IPS DF 19.7 (cell line): ENCODE measurements at regions not wholly inside any gene's neighbourhood (a gene's known extent, or its start where the extent isn't known, plus 50 kb on each side); places are given as distances from the start of the nearest gene placed in this dataset.
"Not testable (repeated sequence)": the region's sequence is repeated elsewhere in the genome, so short reads cannot be mapped to it uniquely, and the experiment has no call there.

ENCODE experiments used
- DNase-seq: peaks from one replicate; pipeline ENCODE4 v3.0.0-alpha.2; 2013; ENCODE audit warnings: low read depth, low spot score

- no peak for DNase-seq
These were observed 248.3 kb downstream of the PHF14 start for GRCh38 chr7:11221984-11222383.

- DNase-seq, result no peak
These were observed 250.9 kb downstream of the PHF14 start for GRCh38 chr7:11224535-11224934.

- no peak for DNase-seq
These were observed 254.8 kb downstream of the PHF14 start for GRCh38 chr7:11228515-11228914.

- no peak for DNase-seq
These were observed 257.5 kb downstream of the PHF14 start for GRCh38 chr7:11231190-11231589.

- no peak for DNase-seq
These were observed 258.8 kb downstream of the PHF14 start for GRCh38 chr7:11232462-11232861.

GRCh38 chr7:11233871-11234270, 260.2 kb downstream of the PHF14 start:
- DNase-seq, result no peak

- no peak for DNase-seq
These were observed 261.8 kb downstream of the PHF14 start for GRCh38 chr7:11235491-11235890.

- no peak for DNase-seq
These were observed 263.0 kb downstream of the PHF14 start for GRCh38 chr7:11236680-11237079.

- DNase-seq, result no peak
These were observed 264.1 kb downstream of the PHF14 start for GRCh38 chr7:11237742-11238141.

- no peak for DNase-seq
These were observed 265.6 kb downstream of the PHF14 start for GRCh38 chr7:11239316-11239715.

GRCh38 chr7:11243739-11244138, 270.1 kb downstream of the PHF14 start:
- no peak for DNase-seq

- no peak for DNase-seq
These were observed 270.5 kb downstream of the PHF14 start for GRCh38 chr7:11244149-11244548.

GRCh38 chr7:11247545-11247944, 273.9 kb downstream of the PHF14 start:
- DNase-seq, result no peak

- DNase-seq, result no peak
These were observed 277.8 kb downstream of the PHF14 start for GRCh38 chr7:11251436-11251835.

GRCh38 chr7:11252011-11252607, 278.4 kb downstream of the PHF14 start:
- DNase-seq, result no peak

GRCh38 chr7:11252705-11253272, 279.1 kb downstream of the PHF14 start:
- DNase-seq, result no peak

- no peak for DNase-seq
These were observed 282.8 kb downstream of the PHF14 start for GRCh38 chr7:11256501-11256900.

- DNase-seq, result no peak
These were observed 287.8 kb downstream of the PHF14 start for GRCh38 chr7:11261470-11261869.

GRCh38 chr7:11266101-11266500, 292.4 kb downstream of the PHF14 start:
- DNase-seq, result no peak

GRCh38 chr7:11272352-11272751, 298.7 kb downstream of the PHF14 start:
- DNase-seq, result no peak

- no peak for DNase-seq
These were observed 300.4 kb downstream of the PHF14 start for GRCh38 chr7:11274074-11274473.

- no peak for DNase-seq
These were observed 308.3 kb downstream of the PHF14 start for GRCh38 chr7:11281953-11282352.

GRCh38 chr7:11283584-11283983, 309.9 kb downstream of the PHF14 start:
- not testable (repeated sequence) for DNase-seq

GRCh38 chr7:11290863-11291262, 317.2 kb downstream of the PHF14 start:
- DNase-seq, result no peak
